ENCODE measurements at regions not wholly inside any gene's neighbourhood (a gene's known extent, or its start where the extent isn't known, plus 50 kb on each side); places are given as distances from the start of the nearest gene placed in this dataset.

DNA sequence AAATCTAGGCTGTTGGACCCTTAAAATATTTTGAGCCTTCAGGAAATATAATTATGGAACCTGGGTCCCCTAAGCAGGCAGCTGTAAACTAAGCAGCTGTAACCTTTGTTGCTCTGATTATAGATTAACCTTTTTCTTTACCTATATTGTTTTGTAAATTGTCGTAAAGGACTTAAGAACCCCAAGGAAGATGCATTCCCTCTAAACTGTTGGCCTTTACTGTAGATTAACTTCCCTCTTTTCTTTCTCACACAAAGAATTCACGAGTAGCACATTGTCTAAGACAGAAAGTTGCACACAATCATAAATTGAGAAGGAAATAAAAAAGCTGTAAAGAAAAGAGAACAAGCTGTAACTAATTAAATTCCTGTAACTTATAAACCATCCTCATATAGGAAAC lies 877.3 kb downstream of the ROBO2 start:
- TF ChIP-seq EZH2 (IDR thresholded peaks at IDR 0.05; ENCODE audit: low read length): no peak
- TF ChIP-seq, protein P1, sequence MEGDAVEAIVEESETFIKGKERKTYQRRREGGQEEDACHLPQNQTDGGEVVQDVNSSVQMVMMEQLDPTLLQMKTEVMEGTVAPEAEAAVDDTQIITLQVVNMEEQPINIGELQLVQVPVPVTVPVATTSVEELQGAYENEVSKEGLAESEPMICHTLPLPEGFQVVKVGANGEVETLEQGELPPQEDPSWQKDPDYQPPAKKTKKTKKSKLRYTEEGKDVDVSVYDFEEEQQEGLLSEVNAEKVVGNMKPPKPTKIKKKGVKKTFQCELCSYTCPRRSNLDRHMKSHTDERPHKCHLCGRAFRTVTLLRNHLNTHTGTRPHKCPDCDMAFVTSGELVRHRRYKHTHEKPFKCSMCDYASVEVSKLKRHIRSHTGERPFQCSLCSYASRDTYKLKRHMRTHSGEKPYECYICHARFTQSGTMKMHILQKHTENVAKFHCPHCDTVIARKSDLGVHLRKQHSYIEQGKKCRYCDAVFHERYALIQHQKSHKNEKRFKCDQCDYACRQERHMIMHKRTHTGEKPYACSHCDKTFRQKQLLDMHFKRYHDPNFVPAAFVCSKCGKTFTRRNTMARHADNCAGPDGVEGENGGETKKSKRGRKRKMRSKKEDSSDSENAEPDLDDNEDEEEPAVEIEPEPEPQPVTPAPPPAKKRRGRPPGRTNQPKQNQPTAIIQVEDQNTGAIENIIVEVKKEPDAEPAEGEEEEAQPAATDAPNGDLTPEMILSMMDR (optimal IDR thresholded peaks at IDR 0.05 in 1 of 3, IDR thresholded peaks at IDR 0.05 in 1 of 3, conservative IDR thresholded peaks at IDR 0.05 in 1 of 3; ENCODE audit: extremely low read depth in 1 of 3, insufficient read depth in 2 of 3, low read length in 3 of 3): no peak

Data from keratinocyte (primary cell).